Tibial nerve (tissue), 4 donors: ENCODE measurements at regions not wholly inside any gene's neighbourhood (a gene's known extent, or its start where the extent isn't known, plus 50 kb on each side); places are given as distances from the start of the nearest gene placed in this dataset.

Experiments
- CTCF ChIP-seq, 5 experiments: fragments of 200-600 bp in 3 of 5; fragments of 450-650 bp in 2 of 5; sonication (generic) in 3 of 5; IDR thresholded peaks; one replicate each; pipeline ENCODE4 v1.5.1; 2016 to 2019; ENCODE audit warnings: antibody characterized with exemption in 5 of 5, mild to moderate bottlenecking in 3 of 5, moderate library complexity in 2 of 5
- EP300 ChIP-seq, 2 donors: sonication (generic); formaldehyde crosslinking; IDR thresholded peaks; one replicate each; pipeline ENCODE4 v1.6.1; 2017; ENCODE audit warnings: antibody characterized with exemption in 2 of 2, mild to moderate bottlenecking in 1 of 2
- POLR2A ChIP-seq, 2 donors: fragments of 450-650 bp; IDR thresholded peaks; one replicate each; pipeline ENCODE4 v1.6.1; 2017; ENCODE audit warnings: antibody characterized with exemption in 2 of 2, mild to moderate bottlenecking in 2 of 2, moderate library complexity in 2 of 2

GRCh38 chr9:80399606-80400005 lies 827.8 kb downstream of the TLE4 start:
- TF ChIP-seq CTCF (IDR thresholded peaks at IDR 0.05) (no peak), POLR2A (IDR thresholded peaks at IDR 0.05) (no peak), EP300 (IDR thresholded peaks at IDR 0.05) (no peak)
